Spleen (tissue), 7 donors: ENCODE measurements at regions not wholly inside any gene's neighbourhood (a gene's known extent, or its start where the extent isn't known, plus 50 kb on each side); places are given as distances from the start of the nearest gene placed in this dataset.

ENCODE experiments used
- CTCF ChIP-seq, 11 experiments: fragments of 200-600 bp in 7 of 11; fragments of 450-650 bp in 4 of 11; sonication (generic) in 4 of 11; IDR thresholded peaks in 8 of 11; conservative IDR thresholded peaks in 3 of 11; 1 replicate in 7 of 11; 2 replicates in 4 of 11; pipeline versions ENCODE4 v1.4.0 to v1.8.0; 2016 to 2021; ENCODE audit warnings: antibody characterized with exemption in 11 of 11, inconsistent platforms in 4 of 11, mild to moderate bottlenecking in 1 of 11
- POLR2AphosphoS5 ChIP-seq, 3 donors: sonication (generic); formaldehyde crosslinking; IDR thresholded peaks; one replicate each; pipeline ENCODE4 v1.5.1; 2017; ENCODE audit warnings: antibody characterized with exemption in 3 of 3
- donor health status: DM: no; HTN: no; CAD: no; lungs with moderate emphysema.
- donor health status: DM: no; HTN: no; CAD: no.
- donor health status: DM: no; HTN: no; CAD: no.

DNA sequence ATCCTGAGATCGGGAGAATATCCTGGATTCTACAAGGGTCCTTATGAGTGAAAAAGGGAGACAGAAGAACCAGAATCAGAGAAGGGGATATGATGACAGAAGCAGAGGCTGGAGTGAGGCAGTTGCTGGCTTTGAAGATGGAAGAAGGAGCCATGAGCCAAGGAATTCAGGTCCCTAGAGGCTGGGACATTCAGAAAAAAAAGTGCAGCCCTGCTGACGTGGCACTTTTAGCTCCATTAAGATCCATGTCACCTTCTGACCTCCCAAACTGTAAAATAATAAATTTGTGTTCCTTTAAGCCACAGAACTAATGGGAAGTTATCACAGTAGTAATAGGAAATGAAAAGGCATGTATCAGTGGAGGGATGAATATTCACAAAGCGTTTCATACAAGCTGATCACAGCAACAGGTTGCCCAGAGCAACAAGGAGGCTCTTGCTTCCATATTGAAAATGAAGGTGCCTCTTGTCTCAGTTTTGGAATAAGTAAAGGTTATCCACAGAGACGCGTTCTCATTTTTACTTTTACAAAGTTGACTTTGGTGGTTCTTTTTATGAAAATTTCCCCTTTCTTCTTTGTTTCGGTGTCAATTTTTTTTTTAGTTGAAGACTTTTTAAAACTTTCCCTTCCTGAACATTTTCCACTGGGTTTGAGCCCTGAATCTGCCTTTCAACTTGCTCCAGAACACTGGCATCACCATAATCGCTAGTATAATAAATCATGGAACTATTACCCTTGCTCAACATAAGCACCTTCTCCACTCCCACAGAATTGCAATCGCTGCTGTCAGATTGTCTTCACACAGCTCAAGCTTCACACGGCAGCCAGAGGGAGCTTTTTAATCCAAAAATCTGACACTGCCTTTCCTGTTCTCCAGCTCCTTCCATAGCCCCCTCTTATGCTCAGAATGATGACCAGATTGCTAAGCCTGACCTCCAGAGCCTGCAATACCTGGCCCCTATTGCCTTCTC is 127.6 kb upstream of the RBPJ start:
- no peak for TF ChIP-seq POLR2AphosphoS5 (IDR thresholded peaks at IDR 0.05)
- no peak for TF ChIP-seq CTCF (IDR thresholded peaks at IDR 0.05 in 8 of 11, conservative IDR thresholded peaks at IDR 0.05 in 3 of 11)
